ENCODE measurements at regions not wholly inside any gene's neighbourhood (a gene's known extent, or its start where the extent isn't known, plus 50 kb on each side); places are given as distances from the start of the nearest gene placed in this dataset.
"Not testable (repeated sequence)": the region's sequence is repeated elsewhere in the genome, so short reads cannot be mapped to it uniquely, and the experiment has no call there.

DNA sequence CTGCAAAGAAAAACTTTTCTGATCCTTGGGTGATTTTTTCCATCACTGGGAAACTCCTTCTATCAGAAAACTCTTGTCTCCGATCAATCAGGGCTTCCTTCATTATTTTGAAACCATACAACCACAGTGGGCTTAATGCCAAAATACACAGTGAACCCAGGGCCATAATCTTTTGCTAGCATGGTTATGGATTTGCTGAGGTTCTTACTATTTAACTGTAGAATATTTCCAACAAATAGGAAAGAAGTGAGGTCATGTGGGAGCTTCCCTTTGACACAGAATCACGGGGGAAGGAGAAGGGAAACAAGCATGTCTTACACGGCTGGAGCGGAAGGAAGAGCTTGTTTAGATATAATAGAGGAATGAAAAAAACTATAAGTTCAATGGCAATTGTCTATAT, 1241.7 kb downstream of the REEP3 start:
- no peak overlapping the region for H3K4me3 ChIP-seq (ENCODE audit: low read depth, low read length)
- no peak for DNase-seq (ENCODE audit: low read depth)

DNA sequence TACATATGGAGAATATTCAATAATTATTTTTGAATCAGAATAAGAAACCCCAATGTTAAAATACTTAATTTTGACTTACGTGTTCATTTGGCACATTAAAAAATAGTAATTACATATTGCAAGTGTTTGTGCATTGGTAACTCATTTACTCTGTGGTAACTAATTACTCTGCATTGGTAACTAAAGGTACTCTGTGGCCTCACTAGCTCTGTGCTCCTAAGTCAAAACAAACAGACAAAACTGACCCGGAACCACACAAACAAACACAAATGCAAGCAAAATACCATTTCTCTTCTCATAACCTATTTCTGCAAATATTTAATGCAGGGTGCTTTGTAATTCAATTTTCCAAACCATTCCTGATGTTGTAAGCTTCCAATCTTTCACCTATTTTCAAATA, 1244.3 kb downstream of the REEP3 start:
- DNase-seq (ENCODE audit: low read depth), result no peak
- no peak overlapping the region for H3K4me3 ChIP-seq (ENCODE audit: low read depth, low read length)

DNA sequence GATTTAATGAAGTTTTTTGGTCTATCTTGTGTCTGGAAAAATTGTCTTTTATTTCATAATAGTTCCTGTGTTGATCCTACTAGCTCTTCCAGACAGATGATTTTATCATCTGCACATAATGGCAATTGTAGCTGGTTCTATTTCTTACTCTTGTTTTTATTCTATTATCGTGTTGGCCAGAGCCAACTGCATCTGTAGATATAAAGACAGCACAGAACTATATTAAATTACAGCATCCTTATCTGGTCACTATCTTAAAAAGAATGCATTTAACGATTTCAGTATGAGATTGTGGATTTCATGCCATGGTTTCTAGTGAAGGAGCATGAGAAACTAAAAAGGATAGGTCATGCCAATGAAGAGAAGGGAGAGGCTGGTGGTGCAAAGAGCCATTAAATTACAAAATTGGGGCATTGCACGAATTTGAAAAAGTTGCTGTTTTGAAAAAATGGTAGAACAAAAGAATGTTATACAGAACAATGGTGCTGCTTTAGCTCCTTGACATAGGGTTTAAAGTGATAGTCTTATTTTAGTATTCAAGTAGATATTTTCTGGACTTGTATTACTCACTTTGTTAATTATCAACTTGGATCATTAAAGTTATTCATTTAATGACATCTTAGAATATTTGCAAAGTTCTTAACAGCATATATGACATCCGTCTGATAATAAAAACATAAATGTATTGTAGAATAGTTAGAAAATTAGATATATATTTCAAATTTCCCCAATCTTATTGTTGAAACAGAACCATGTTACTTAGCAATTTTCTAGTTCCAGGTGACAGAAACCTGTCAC, 1250.3 kb downstream of the REEP3 start:
- H3K4me3 ChIP-seq (ENCODE audit: low read depth, low read length), result no peak overlapping the region
- DNase-seq (ENCODE audit: low read depth), result no peak

DNA sequence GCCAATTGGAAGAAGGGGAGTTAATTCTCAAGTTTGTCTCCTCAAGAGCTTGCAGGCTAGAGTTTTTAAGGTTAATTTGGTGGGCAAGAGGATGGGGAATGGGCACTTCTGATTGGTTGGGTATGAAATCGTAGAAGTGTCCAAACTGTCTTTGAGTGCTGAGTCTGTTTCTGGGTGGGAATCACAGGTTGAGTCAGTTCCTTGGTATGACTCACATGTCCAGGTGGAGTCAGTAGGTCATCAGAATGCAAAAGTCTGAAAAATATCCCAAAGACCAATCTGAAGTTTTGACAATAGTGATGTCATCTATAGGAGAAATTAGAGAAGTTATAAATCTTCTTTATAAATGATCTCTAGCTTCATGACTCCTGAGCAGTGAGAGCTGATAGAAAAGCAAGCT, 1252.2 kb downstream of the REEP3 start:
- DNase-seq (ENCODE audit: low read depth), result no peak
- H3K4me3 ChIP-seq (ENCODE audit: low read depth, low read length), result no peak overlapping the region

DNA sequence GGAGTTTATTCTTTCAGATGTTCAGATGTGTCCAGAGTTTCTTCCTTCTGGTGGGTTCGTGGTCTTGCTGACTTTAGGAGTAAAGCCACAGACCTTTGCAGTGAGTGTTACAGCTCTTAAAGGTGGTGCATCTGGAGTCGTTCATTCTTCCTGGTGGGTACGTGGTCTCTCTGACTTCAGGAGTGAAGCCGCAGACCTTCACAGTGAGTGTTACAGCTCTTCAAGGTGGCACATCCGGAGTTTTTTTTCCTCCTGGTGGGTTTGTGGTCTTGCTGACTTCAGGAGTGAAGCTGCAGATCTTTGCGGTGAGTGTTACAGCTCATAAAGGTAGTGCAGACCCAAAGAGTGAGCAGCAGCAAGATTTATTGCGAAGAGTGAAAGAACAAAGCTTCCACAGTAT, 1263.2 kb downstream of the REEP3 start:
- DNase-seq (ENCODE audit: low read depth); H3K4me3 ChIP-seq (ENCODE audit: low read depth, low read length): not testable (repeated sequence)

DNA sequence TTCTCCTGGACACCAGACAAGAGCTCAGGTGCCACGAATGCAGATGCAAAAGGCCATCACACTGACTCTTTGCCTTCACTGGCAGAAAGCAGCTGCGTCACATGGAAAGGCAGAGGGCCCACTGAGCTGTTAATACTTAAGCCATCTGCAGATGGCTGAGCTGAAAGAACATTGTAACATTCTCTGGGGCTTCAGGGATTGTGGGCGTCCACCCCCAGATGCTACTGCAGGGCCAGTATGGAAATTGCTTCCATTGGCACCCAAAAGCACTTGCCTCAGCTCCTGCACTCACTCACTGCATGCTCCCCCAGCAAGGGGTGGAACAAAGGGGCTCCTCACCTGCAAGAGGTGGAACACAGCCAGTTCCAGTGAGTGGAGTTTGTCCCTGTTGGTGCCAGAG, 1264.6 kb downstream of the REEP3 start:
- H3K4me3 ChIP-seq (ENCODE audit: low read depth, low read length), result no peak overlapping the region
- no peak for DNase-seq (ENCODE audit: low read depth)

DNA sequence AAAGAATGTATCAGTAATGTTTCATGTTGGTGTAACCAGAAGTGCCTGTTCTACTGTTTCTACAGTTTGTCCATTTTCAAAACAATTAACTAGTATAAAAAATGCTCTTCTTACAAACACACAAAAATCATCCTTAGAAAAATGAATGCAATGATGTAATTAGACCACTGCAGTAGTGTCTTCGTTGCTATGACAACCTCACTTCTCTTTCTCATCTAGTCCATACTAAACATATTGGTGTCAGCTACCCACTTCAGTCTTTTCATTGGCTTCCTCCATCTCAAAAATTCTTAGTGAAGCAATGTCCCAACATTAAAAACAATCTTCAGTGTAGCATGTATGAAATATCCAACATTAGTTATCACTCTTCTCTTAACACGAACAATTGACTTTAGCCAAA, 1265.8 kb downstream of the REEP3 start:
- H3K4me3 ChIP-seq (ENCODE audit: low read depth, low read length), result no peak overlapping the region
- DNase-seq (ENCODE audit: low read depth), result no peak

DNA sequence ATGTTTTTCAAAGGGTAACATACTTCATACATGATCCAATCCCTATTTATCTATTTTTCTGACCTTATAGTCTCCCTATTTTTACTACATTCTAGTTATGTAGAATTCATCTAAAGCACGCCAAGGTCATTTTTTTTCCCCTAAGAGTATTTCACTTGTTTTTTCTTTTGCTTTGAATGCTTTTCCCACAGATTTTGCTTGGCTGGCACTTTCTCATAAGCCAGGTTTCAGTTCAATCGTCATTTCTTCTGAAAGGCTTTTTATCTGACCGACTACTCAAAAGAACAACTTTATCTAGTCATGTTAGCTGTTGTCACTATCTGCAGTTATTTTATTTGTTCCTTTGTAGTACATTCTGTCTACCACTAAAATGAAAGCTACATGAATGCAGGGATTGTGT, 1274.6 kb downstream of the REEP3 start:
- DNase-seq (ENCODE audit: low read depth), result no peak
- H3K4me3 ChIP-seq (ENCODE audit: low read depth, low read length), result no peak overlapping the region

DNA sequence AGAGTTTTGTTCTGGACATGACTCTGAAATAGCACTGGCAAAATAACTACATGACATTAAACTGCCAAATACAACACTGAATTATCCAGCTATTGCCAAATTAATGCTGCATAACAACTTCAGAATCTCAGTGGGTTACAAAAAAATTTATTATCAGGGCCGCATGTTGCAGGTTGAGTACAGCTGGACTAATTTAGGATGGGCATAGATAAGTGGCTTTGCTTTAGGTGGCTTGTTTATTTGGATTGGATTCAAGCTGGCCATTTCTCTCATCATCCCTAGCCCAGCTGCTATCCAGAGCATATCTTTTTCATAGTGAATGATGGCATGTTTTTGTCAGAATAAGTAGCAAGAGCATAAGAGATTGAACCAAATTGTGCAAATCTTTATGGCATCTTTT, 1277.1 kb downstream of the REEP3 start:
- no peak for DNase-seq (ENCODE audit: low read depth)
- H3K4me3 ChIP-seq (ENCODE audit: low read depth, low read length), result no peak overlapping the region

DNA sequence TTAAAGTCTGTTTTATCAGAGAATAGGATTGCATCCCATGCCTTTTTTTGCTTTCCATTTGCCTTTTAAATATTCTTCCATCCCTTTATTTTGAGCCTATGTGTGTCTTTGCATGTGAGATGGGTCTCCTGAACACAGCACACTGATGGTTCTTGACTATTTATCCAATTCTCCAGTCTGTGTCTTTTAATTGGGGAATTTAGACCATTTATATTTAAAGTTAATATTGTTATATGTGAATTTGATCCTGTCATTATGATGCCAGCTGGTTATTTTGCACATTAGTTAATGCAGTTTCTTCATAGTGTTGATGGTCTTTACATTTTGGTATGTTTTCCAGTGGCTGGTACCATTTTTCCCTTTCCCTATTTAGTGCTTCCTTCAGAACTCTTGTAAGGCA, 1287.0 kb downstream of the REEP3 start:
- DNase-seq (ENCODE audit: low read depth); H3K4me3 ChIP-seq (ENCODE audit: low read depth, low read length): not testable (repeated sequence)

DNA sequence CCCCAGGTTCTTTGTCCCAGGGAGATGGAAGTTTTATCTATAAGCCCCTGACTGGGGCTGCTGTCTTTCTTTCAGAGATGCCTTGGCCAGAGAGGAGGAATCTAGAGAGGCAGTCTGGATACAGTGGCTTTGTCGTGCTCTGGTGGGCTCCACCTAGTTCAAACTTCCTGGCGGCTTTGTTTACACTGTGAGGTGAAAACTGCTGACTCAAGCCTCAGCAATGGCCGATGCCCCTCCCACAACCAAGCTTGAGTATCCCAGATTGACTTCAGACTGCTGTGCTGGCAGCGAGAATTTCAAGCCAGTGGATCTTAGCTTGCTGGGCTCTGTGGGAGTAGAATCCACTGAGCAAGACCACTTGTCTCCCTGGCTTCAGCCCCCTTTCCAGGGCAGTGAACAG, 1288.8 kb downstream of the REEP3 start:
- DNase-seq (ENCODE audit: low read depth); H3K4me3 ChIP-seq (ENCODE audit: low read depth, low read length): not testable (repeated sequence)

DNA sequence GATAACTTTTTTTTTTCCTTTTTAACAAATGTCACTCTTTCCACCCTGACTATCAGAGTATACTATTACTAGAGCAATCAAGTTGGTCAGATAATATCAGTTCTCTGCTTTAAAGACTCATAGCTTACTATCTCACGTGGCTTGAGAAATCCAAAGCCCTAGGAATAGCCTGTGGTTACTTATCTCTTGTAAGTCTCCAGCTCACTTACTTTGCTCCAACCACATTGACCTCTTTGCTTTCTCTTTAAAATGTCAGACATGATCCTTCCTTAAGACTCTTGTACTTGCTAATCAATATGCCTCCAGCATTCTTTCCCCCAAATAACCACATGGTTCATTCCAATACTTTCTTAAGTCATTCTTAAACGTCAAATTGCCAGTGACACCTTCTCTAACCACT, 1292.2 kb downstream of the REEP3 start:
- DNase-seq (ENCODE audit: low read depth), result no peak
- no peak overlapping the region for H3K4me3 ChIP-seq (ENCODE audit: low read depth, low read length)

DNA sequence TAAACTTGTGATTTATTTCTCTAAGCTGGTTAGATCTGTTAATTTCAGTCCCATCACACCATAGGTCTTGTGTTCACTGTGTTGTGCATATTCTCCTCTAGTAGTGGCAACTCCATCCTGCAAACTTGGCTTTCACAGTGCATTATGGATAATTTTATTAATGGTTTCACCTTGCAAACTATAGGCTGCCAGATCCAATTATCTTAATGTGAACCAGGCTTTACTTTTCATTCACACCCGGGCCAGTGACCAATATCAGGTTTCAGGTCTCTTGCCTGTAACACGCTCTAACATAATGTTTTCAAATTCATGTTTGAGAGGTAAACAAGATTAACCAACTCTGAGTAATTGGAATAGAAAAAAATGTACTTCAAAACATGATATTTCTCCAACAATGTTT, 1293.0 kb downstream of the REEP3 start:
- no peak overlapping the region for H3K4me3 ChIP-seq (ENCODE audit: low read depth, low read length)
- DNase-seq (ENCODE audit: low read depth), result no peak

DNA sequence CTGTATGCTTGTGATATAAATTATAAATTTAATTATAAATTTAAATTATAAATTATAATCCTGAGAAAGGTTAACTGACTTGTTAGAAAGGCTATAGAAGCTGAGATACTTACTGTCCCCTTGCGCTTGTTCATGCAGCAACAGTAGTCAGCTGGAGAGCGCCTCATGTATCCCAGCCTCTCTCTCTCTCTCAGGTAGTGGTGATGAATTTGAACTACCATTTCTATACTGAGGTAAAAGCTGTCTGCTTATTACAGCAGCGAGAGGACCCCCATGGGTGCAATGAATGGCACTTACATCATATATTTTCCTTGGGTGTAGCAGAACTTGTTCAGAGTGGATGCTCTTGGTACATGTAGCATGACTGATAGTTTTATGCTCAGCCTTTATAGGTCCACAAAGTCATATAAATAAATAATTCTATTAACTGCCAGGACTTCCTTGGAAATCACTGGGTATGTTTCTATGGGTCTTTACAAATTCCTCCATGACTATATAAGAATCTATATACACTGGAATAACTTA, 1308.7 kb downstream of the REEP3 start:
- DNase-seq (ENCODE audit: low read depth), result no peak
- H3K4me3 ChIP-seq (ENCODE audit: low read depth, low read length), result no peak overlapping the region

DNA sequence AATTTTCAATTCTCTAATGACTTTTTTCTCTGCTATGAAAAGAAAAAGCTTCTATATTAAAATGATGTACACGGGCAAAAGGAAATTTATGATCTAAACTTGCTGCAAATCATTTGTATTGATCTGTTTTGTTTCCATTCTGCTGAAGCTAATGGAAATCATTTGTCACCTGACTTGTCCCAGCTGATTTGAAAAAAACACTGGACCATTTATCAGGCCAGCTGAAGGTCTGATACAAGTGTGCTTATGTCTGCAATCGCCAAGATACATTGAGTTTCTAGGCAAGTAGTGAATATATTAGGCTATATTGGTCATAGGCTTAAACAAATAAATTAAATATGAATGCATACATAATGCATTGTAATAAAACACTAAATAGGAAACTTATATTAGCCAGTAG, 1309.7 kb downstream of the REEP3 start:
- no peak for DNase-seq (ENCODE audit: low read depth)
- H3K4me3 ChIP-seq (ENCODE audit: low read depth, low read length), result no peak overlapping the region

DNA sequence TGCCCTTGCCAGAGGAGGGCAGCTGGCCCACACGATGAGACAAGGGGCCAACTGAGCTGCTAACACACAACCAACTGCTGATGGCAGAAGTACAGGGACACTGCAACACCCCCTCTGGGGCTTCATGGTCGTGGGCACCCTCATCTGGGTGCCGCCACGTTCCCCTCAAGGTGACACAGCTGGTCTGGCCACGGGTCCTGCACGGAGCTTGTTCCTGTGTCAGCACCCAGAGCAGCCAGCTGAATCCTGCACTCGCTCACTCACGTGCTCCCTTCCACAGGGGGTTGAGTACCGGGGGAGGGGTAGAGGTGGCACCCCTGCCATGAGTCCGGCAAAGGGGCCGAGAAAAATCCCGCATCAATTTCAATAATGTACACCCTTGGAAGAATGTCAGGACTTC, 1319.1 kb downstream of the REEP3 start:
- no peak for DNase-seq (ENCODE audit: low read depth)
- H3K4me3 ChIP-seq (ENCODE audit: low read depth, low read length), result no peak overlapping the region

DNA sequence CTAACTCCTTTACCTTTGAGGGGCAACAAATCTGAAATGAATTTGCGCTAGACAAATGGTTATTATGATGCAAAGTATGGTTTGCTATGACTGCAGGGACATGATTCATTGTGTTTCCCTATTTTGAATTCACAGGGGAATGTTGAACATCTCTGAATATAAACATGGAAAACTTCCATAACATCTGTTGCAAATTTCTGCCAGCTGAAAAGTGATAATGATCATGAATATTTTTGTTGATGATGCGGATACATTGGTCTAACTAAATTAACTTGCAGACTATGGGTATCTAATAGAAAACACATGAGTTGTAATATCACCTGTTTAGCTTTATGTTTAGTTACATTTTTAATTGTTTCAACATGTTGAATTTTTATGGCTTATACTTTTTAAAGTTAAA, 1325.5 kb downstream of the REEP3 start:
- no peak for DNase-seq (ENCODE audit: low read depth)
- H3K4me3 ChIP-seq (ENCODE audit: low read depth, low read length), result no peak overlapping the region

DNA sequence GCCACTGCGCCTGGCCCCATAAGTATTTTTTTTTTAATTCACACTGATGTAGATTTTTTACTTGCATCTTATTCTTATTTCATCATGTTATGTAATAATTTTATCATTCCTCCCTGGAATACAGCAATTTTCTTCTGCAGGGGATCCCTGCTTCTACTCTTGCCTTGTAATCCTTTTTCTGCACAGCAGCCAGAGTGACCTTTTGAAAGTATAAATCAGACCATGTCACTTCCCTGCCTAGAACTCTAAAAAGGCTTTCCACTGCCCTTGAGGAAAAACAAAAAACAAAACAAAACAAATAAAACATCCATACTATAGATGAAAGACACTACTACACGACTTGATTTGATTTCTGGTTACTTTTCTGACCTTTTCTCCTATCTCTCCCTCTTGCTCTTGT, 1334.7 kb downstream of the REEP3 start:
- DNase-seq (ENCODE audit: low read depth), result no peak
- no peak overlapping the region for H3K4me3 ChIP-seq (ENCODE audit: low read depth, low read length)

DNA sequence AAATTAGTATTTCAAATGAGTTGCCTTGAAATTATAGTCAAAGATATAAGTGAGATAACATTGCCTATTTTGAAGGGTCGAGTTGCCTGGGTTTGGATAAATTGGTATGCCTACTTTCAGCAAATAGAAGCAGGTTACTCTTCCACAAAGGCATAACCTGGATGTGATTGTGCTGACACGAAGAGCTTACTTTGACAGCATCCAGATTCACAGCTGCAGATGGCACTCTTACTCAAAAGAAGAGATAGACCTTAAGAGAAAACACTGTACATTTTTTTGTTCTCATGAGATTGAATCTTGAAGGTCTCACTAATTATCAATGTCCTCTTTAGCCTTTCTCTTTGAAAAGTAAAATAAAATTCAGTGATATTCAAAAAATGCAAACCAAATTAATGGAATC, 1338.7 kb downstream of the REEP3 start:
- H3K4me3 ChIP-seq (ENCODE audit: low read depth, low read length), result no peak overlapping the region
- no peak for DNase-seq (ENCODE audit: low read depth)

DNA sequence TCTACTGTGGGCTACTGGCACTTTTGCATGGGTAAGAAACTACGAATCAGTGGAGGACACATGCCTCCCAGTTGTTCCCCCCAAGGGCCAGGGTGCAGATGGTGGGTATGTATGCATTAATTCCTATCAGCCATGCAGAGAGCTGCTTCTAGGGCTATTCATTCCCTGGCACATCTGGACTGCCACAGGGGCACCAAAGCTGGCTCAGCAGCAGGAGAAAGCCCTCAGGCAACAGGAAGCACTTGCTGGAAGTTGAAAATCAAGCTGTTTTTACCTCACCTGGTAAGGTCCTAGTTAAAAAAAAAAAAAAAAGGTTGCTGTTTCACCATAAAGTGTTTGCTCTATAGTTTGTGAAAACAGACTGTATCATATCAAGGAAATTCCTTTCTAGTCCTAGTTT, 1342.6 kb downstream of the REEP3 start:
- no peak overlapping the region for H3K4me3 ChIP-seq (ENCODE audit: low read depth, low read length)
- no peak for DNase-seq (ENCODE audit: low read depth)

DNA sequence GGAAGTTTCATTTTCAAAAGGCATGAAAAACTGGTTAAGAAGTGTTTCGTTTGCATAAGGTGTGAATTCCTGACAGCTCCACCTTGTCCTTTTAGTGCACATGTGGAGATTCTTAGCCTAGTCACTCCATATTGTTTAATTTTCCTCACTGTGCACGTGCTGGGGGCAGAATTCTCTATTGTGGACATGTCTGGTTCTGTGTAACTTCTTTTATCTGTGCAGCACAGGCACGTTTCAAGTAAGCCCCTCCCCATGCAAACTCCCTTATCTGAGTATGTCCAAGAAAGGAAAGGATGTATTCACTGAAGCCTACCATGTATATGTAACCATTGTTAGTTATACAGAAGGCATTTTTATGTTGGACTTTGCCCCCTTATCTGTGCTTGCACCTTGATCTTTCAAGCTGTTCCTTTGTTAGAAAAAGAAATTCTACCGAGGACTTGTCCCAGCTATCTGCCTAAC, 1346.3 kb downstream of the REEP3 start:
- H3K4me3 ChIP-seq (ENCODE audit: low read depth, low read length), result no peak overlapping the region
- no peak for DNase-seq (ENCODE audit: low read depth)

Measured in skeletal muscle cell (primary cell).